HG03175 (cell line): ENCODE measurements at regions not wholly inside any gene's neighbourhood (a gene's known extent, or its start where the extent isn't known, plus 50 kb on each side); places are given as distances from the start of the nearest gene placed in this dataset.
"Not testable (repeated sequence)": the region's sequence is repeated elsewhere in the genome, so short reads cannot be mapped to it uniquely, and the experiment has no call there.

Experiments
- ATAC-seq: cut with Tn5 transposase; IDR thresholded peaks from one replicate; pipeline ENCODE4 v1.9.1; 2021; ENCODE audit warnings: mild to moderate bottlenecking, moderate library complexity; ENCODE audit not compliant: unreplicated experiment

- ATAC-seq, result no peak
Observed at GRCh38 chr13:81379183-81379582, 1038.3 kb upstream of the SPRY2 start.

- ATAC-seq, result no peak
Observed at GRCh38 chr13:81377921-81378320, 1037.0 kb upstream of the SPRY2 start.

- ATAC-seq, result no peak
Observed at GRCh38 chr13:81375709-81376108, 1034.8 kb upstream of the SPRY2 start.

- not testable (repeated sequence) for ATAC-seq
Observed at GRCh38 chr13:81362711-81363110, 1021.8 kb upstream of the SPRY2 start.

- no peak for ATAC-seq
Observed at GRCh38 chr13:81350056-81350455, 1009.1 kb upstream of the SPRY2 start.

- not testable (repeated sequence) for ATAC-seq
Observed at GRCh38 chr13:81340118-81341069, 999.5 kb upstream of the SPRY2 start.

- ATAC-seq, result not testable (repeated sequence)
Observed at GRCh38 chr13:81339666-81340065, 998.7 kb upstream of the SPRY2 start.

GRCh38 chr13:81334481-81334880, 993.6 kb upstream of the SPRY2 start:
- no peak for ATAC-seq

GRCh38 chr13:81326913-81327312, 986.0 kb upstream of the SPRY2 start:
- no peak for ATAC-seq

GRCh38 chr13:81320516-81320915, 979.6 kb upstream of the SPRY2 start:
- no peak for ATAC-seq

GRCh38 chr13:81319351-81319750, 978.4 kb upstream of the SPRY2 start:
- ATAC-seq, result no peak

- ATAC-seq, result no peak
Observed at GRCh38 chr13:81318231-81319019, 977.5 kb upstream of the SPRY2 start.

- ATAC-seq, result no peak
Observed at GRCh38 chr13:81314461-81314860, 973.5 kb upstream of the SPRY2 start.

- no peak for ATAC-seq
Observed at GRCh38 chr13:81305928-81306327, 965.0 kb upstream of the SPRY2 start.

- ATAC-seq, result no peak
Observed at GRCh38 chr13:81304121-81304659, 963.3 kb upstream of the SPRY2 start.

- no peak for ATAC-seq
Observed at GRCh38 chr13:81302677-81303076, 961.8 kb upstream of the SPRY2 start.

- no peak for ATAC-seq
Observed at GRCh38 chr13:81302125-81302524, 961.2 kb upstream of the SPRY2 start.

GRCh38 chr13:81295177-81295576, 954.3 kb upstream of the SPRY2 start:
- no peak for ATAC-seq

GRCh38 chr13:81293594-81294164, 952.8 kb upstream of the SPRY2 start:
- ATAC-seq, result no peak

- ATAC-seq, result no peak
Observed at GRCh38 chr13:81283561-81283960, 942.6 kb upstream of the SPRY2 start.

GRCh38 chr13:81283062-81283461, 942.1 kb upstream of the SPRY2 start:
- no peak for ATAC-seq
